ENCODE measurements at regions not wholly inside any gene's neighbourhood (a gene's known extent, or its start where the extent isn't known, plus 50 kb on each side); places are given as distances from the start of the nearest gene placed in this dataset.
A peak's percentile ranks its signal among the peaks of the same experiment; 100 is the strongest.

- Histone ChIP-seq H3K27ac (no peak overlapping the region), H3K36me3 (no peaks in the 10 kb centered on the region), H3K9me3 (no peaks in the 10 kb centered on the region), H3K4me3 (no peak overlapping the region), H3K4me1 (no peaks in the 10 kb centered on the region), H3K27me3 (no peaks in the 10 kb centered on the region)
- DNase-seq (no peak), ATAC-seq (no peak)
- intact Hi-C loops (cut with DNase I): no loop called here
- TF ChIP-seq CTCF (IDR thresholded peaks at IDR 0.05): no peak
Observed at GRCh38 chr5:2219149-2219776, 336.5 kb upstream of the IRX4 start.

DNA sequence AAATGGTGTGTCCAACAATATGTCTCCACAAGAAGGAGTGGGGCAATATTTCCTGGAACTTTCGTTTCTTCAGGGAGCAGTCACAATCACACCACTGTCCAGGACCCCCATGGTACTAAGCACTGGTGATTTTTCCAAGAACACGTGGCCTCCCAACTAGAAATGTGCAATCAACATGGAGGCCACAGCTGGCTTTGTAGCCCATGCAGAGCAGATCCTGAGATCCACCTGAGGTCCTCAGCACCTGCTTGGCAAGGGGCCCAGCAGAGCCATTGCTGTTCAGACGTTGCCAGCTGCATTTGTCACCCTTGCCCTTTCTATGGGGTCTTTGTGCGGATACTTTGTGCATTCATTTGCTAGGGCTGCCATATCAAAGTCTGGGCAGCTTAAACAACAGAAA, 334.5 kb upstream of the IRX4 start:
- Histone ChIP-seq H3K4me3 (no peak overlapping the region), H3K27me3 (no peaks in the 10 kb centered on the region), H3K4me1 (no peaks in the 10 kb centered on the region), H3K36me3 (no peaks in the 10 kb centered on the region), H3K27ac (no peak overlapping the region), H3K9me3 (no peaks in the 10 kb centered on the region)
- no peak for TF ChIP-seq CTCF (IDR thresholded peaks at IDR 0.05)
- DNase-seq: no peak
- no peak for ATAC-seq
- intact Hi-C loops (cut with DNase I): no loop called here

GRCh38 chr5:2214910-2215590, 332.3 kb upstream of the IRX4 start:
- no peak for TF ChIP-seq CTCF (IDR thresholded peaks at IDR 0.05)
- ATAC-seq (no peak), DNase-seq (peak; percentile 54)
- Histone ChIP-seq H3K9me3 (no peaks in the 10 kb centered on the region), H3K4me1 (no peaks in the 10 kb centered on the region), H3K36me3 (no peaks in the 10 kb centered on the region), H3K27ac (no peak overlapping the region), H3K27me3 (peaks cover 5% of the 10 kb centered on the region), H3K4me3 (no peak overlapping the region)
- intact Hi-C loops (cut with DNase I): no loop called here

DNA sequence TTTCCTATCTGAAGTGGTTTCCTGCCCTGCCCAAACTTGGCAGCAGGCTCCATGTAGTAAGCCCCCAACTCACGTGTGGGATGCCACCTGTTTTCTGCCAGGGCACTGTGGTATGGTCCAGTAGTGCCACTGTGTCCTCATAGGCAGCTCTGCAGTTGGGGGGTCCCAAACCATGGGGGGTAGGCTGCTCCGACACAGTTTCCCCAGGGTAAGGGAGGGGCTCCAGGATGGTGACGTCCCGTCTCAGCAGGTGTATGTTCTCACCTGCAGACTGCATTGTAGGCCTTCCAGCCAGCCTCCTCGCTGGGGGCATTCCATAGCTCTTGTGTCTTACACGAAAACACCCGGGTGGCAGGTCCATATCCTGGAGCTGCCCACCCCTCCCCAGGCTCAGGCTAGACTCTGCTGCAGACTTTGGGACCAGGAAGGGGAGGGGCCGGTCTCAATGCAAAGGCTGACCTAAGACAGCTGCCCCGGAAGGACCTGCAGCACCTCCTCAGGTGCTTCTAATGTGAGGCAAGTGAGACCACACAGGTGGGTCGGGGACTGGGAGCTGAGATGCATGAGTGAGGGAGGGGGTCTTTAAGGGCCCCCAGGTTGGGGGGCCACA, 330.5 kb upstream of the IRX4 start:
- intact Hi-C loops (cut with DNase I): no loop called here
- Histone ChIP-seq H3K27me3 (peaks cover 8% of the 10 kb centered on the region), H3K9me3 (no peaks in the 10 kb centered on the region), H3K27ac (no peak overlapping the region), H3K36me3 (no peaks in the 10 kb centered on the region), H3K4me1 (no peaks in the 10 kb centered on the region), H3K4me3 (no peak overlapping the region)
- DNase-seq: no peak
- peak; percentile 35 for ATAC-seq
- no peak for TF ChIP-seq CTCF (IDR thresholded peaks at IDR 0.05)

DNA sequence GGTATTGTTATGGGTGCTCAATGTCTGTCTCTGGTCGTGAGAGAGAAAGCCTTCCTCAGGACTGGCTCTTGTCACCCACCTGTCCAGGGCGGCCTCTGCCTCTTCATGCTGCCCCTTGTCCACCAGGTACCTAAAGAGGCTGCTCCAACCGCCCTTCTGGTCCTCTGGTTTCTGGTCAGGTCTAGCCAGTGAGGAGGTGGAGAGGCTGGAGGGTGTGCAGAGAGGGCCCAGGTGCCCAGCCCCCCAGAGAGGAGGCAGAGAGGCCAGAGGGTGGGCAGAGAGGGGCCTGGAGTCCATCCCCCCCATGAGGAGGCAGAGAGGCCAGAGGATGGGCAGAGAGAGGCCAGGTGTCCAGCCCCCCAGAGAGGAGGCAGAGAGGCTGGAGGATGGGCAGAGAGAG, 329.8 kb upstream of the IRX4 start:
- DNase-seq: no peak
- Histone ChIP-seq H3K27ac (no peak overlapping the region), H3K4me3 (no peak overlapping the region), H3K36me3 (no peaks in the 10 kb centered on the region), H3K27me3 (peaks cover 8% of the 10 kb centered on the region), H3K4me1 (no peaks in the 10 kb centered on the region), H3K9me3 (no peaks in the 10 kb centered on the region)
- ATAC-seq: peak; percentile 6
- intact Hi-C loops (cut with DNase I): no loop called here
- no peak for TF ChIP-seq CTCF (IDR thresholded peaks at IDR 0.05)

All from upper lobe of right lung (tissue), 1 donor.